Nephron (organoid): ENCODE measurements at regions not wholly inside any gene's neighbourhood (a gene's known extent, or its start where the extent isn't known, plus 50 kb on each side); places are given as distances from the start of the nearest gene placed in this dataset.

Experiments
- H3K27ac Mint-ChIP-seq, 3 experiments: 2 replicates each; pipeline ENCODE4 v1.8.0; 2020; ENCODE audit warnings: mixed read lengths in 3 of 3, mild to moderate bottlenecking in 2 of 3, moderate library complexity in 1 of 3
- H3K27me3 Mint-ChIP-seq: 2 replicates; pipeline ENCODE4 v1.8.0; 2021; ENCODE audit warnings: low read depth, mild to moderate bottlenecking, moderate library complexity, mixed read lengths
- H3K36me3 Mint-ChIP-seq: 2 replicates; pipeline ENCODE4 v1.8.0; 2020; ENCODE audit warnings: low read depth, mixed read lengths
- H3K4me1 Mint-ChIP-seq: 2 replicates; pipeline ENCODE4 v1.8.0; 2020; ENCODE audit warnings: mixed read lengths
- H3K4me3 Mint-ChIP-seq, 3 experiments: 2 replicates each; pipeline ENCODE4 v1.8.0; 2020; ENCODE audit warnings: mild to moderate bottlenecking in 3 of 3, mixed read lengths in 3 of 3, moderate library complexity in 2 of 3
- H3K9me3 Mint-ChIP-seq: 2 replicates; pipeline ENCODE4 v1.8.0; 2020; ENCODE audit warnings: mixed read lengths
- TF ChIP-seq, protein P1 (sequence below), 3 experiments: fragments of 200-600 bp; sonication (generic); IDR thresholded peaks; one replicate each; pipeline ENCODE4 v1.5.0; 2021; ENCODE audit warnings: antibody characterized with exemption in 3 of 3; ENCODE audit not compliant: unreplicated experiment in 3 of 3

GRCh38 chr5:126046846-126047571, 376.2 kb upstream of the GRAMD2B start:
- Mint-ChIP-seq H3K4me3 (no peak overlapping the region), H3K27me3 (no peaks in the 10 kb centered on the region), H3K27ac (peak overlapping the region; percentile 68 to 88 (median 76)), H3K9me3 (peaks cover 4% of the 10 kb centered on the region), H3K36me3 (peaks cover 3% of the 10 kb centered on the region), H3K4me1 (peaks cover 41% of the 10 kb centered on the region)
- TF ChIP-seq, protein P1, sequence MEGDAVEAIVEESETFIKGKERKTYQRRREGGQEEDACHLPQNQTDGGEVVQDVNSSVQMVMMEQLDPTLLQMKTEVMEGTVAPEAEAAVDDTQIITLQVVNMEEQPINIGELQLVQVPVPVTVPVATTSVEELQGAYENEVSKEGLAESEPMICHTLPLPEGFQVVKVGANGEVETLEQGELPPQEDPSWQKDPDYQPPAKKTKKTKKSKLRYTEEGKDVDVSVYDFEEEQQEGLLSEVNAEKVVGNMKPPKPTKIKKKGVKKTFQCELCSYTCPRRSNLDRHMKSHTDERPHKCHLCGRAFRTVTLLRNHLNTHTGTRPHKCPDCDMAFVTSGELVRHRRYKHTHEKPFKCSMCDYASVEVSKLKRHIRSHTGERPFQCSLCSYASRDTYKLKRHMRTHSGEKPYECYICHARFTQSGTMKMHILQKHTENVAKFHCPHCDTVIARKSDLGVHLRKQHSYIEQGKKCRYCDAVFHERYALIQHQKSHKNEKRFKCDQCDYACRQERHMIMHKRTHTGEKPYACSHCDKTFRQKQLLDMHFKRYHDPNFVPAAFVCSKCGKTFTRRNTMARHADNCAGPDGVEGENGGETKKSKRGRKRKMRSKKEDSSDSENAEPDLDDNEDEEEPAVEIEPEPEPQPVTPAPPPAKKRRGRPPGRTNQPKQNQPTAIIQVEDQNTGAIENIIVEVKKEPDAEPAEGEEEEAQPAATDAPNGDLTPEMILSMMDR (IDR thresholded peaks at IDR 0.05; ENCODE audit: unreplicated experiment in 3 of 3): no peak

GRCh38 chr5:126052120-126052519, 371.1 kb upstream of the GRAMD2B start:
- H3K4me3 Mint-ChIP-seq: no peak overlapping the region
- no peaks in the 10 kb centered on the region for H3K27me3 Mint-ChIP-seq
- H3K4me1 Mint-ChIP-seq: peaks cover 50% of the 10 kb centered on the region
- peaks cover 3% of the 10 kb centered on the region for H3K36me3 Mint-ChIP-seq
- TF ChIP-seq, protein P1 (IDR thresholded peaks at IDR 0.05; ENCODE audit: unreplicated experiment in 3 of 3): no peak
- peaks cover 7% of the 10 kb centered on the region for H3K9me3 Mint-ChIP-seq
- no peak overlapping the region for H3K27ac Mint-ChIP-seq

- peaks cover 7% of the 10 kb centered on the region for H3K9me3 Mint-ChIP-seq
- TF ChIP-seq, protein P1 (IDR thresholded peaks at IDR 0.05; ENCODE audit: unreplicated experiment in 3 of 3): no peak
- H3K27ac Mint-ChIP-seq: no peak overlapping the region
- H3K36me3 Mint-ChIP-seq: peaks cover 3% of the 10 kb centered on the region
- peaks cover 44% of the 10 kb centered on the region for H3K4me1 Mint-ChIP-seq
- H3K4me3 Mint-ChIP-seq: no peak overlapping the region
- no peaks in the 10 kb centered on the region for H3K27me3 Mint-ChIP-seq
Measured at GRCh38 chr5:126052791-126053190, 370.4 kb upstream of the GRAMD2B start.

DNA sequence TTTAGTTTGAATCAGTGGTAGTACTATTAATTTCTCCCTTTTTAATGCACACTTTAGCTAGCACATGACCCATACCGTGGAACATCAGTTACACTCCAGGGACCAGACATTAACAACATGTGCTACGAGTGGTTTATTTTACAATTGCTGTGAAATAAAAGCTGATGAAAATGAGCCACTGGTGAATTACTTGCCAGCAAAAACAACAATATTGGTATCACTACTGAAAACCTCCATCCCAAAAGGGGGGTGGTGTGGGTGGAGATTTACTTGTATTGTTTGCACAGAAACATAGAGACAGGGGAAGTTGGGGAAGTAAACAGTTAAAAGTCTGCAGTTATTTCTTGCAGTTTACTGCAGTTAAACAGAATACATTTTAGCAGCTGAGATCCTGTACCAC, 369.6 kb upstream of the GRAMD2B start:
- H3K27me3 Mint-ChIP-seq: no peaks in the 10 kb centered on the region

DNA sequence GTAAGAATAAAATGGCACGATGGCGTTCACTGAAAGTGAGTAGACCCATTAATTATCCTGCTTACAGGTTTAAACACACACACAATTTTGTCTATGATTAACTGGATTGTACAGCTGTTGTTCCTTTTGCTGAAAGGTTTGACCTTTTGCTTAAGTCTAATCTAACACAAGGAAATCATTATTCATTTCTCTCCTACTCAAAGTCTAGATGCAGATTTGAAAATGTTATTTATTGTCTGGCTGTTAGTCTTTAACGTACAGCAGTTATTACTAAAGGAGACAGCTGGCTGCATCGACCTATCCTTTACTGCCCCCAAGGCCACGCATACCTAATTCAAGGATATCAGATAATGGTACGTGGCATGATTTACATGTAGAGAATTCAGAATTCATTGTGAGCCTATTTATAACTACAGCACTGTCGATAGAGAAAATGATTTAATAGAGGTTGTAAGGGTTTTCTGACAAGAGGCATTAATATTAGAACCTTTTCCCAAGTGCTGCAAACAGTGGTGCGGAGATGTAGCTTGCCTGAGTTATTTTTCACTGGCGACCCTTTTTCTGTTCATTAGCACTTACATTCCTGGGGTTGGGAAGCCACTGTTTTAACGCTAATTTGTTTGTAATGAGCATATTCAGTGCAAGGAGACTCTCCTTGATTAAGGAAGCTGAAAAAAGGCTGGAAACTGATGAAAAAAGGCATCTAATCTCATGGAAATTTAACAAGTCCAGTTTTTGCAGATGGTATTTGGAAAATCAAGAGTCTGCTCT, 368.4 kb upstream of the GRAMD2B start:
- TF ChIP-seq, protein P1 (IDR thresholded peaks at IDR 0.05; ENCODE audit: unreplicated experiment in 3 of 3): no peak
- Mint-ChIP-seq H3K27ac (peak overlapping the region; percentile 67 to 84 (median 77)), H3K36me3 (peaks cover 3% of the 10 kb centered on the region), H3K27me3 (no peaks in the 10 kb centered on the region), H3K4me1 (peaks cover 34% of the 10 kb centered on the region), H3K4me3 (peak overlapping the region in 2 of 3 experiments; percentile 5 to 13), H3K9me3 (peaks cover 9% of the 10 kb centered on the region)

More for the DNA sequence above, 369.6 kb upstream of the GRAMD2B start:
- Mint-ChIP-seq H3K4me3 (no peak overlapping the region), H3K27ac (peak overlapping the region; percentile 13 to 84 (median 70)), H3K4me1 (peaks cover 36% of the 10 kb centered on the region), H3K9me3 (peaks cover 7% of the 10 kb centered on the region), H3K36me3 (peaks cover 3% of the 10 kb centered on the region)
- TF ChIP-seq, protein P1 (IDR thresholded peaks at IDR 0.05; ENCODE audit: unreplicated experiment in 3 of 3): no peak
